ENCODE measurements at regions not wholly inside any gene's neighbourhood (a gene's known extent, or its start where the extent isn't known, plus 50 kb on each side); places are given as distances from the start of the nearest gene placed in this dataset.
A peak's percentile ranks its signal among the peaks of the same experiment; 100 is the strongest.

GRCh38 chr2:207344596-207345394 is 179.0 kb upstream of the KLF7 start (continued):
- TF ChIP-seq STAG1 (CRISPR knock-in tag; IDR thresholded peaks at IDR 0.05; ENCODE audit: borderline replicate concordance) (peak; percentile 34; the same call in 1 of the 2 replicates), SMC3 (conservative IDR thresholded peaks at IDR 0.05; ENCODE audit: insufficient read depth, low read depth, low read length) (peak; percentile 58), RAD21 (CRISPR knock-in tag; conservative IDR thresholded peaks at IDR 0.05 in 1 of 2, IDR thresholded peaks at IDR 0.05 in 1 of 2) (peak; percentile 45 to 82), DEAF1 (CRISPR knock-in tag; IDR thresholded peaks at IDR 0.05) (0 out of 2 replicates have a peak, but pooled peaks have one; percentile 56)

GRCh38 chr2:207351171-207351570 is 178.6 kb upstream of the CREB1 start:
- Histone ChIP-seq H3K27me3 (ENCODE audit: control insufficient read depth in 2 of 2, insufficient read depth in 2 of 2, low read length in 2 of 2) (no peaks in the 10 kb centered on the region), H4K20me1 (replicated peaks; ENCODE audit: control insufficient read depth, insufficient read depth, low read length) (no peaks in the 10 kb centered on the region), H3K9me3 (replicated peaks; ENCODE audit: control insufficient read depth, insufficient read depth, low read depth, low read length) (no peaks in the 10 kb centered on the region), H3K4me1 (replicated peaks in 1 of 2; ENCODE audit: control insufficient read depth in 2 of 2, insufficient read depth in 2 of 2, low read length in 2 of 2) (no peaks in the 10 kb centered on the region; a peak in 2 of 5 replicates), H3K4me3 (no peak overlapping the region), H3K9me1 (ENCODE audit: control insufficient read depth, insufficient read depth, low read length) (no peaks in the 10 kb centered on the region), H3K9ac (ENCODE audit: insufficient read depth in 1 of 2, low read depth in 2 of 2, low read length in 2 of 2) (no peak overlapping the region), H3K27ac (ENCODE audit: extremely low read depth, low read depth, low read length) (no peak overlapping the region), H3K36me3 (ENCODE audit: control insufficient read depth, insufficient read depth, low read length) (no peaks in the 10 kb centered on the region), H2AFZ (ENCODE audit: low read depth, low read length) (no peak overlapping the region), H3K4me2 (ENCODE audit: insufficient read depth, low read length) (no peak overlapping the region), H3K79me2 (ENCODE audit: control insufficient read depth, insufficient read depth, low read length) (no peaks in the 10 kb centered on the region)
- in situ Hi-C loops (cut with MboI), result no loop called here
- intact Hi-C loops (cut with micrococcal nuclease), result no loop called here
- TF ChIP-seq, protein P1, sequence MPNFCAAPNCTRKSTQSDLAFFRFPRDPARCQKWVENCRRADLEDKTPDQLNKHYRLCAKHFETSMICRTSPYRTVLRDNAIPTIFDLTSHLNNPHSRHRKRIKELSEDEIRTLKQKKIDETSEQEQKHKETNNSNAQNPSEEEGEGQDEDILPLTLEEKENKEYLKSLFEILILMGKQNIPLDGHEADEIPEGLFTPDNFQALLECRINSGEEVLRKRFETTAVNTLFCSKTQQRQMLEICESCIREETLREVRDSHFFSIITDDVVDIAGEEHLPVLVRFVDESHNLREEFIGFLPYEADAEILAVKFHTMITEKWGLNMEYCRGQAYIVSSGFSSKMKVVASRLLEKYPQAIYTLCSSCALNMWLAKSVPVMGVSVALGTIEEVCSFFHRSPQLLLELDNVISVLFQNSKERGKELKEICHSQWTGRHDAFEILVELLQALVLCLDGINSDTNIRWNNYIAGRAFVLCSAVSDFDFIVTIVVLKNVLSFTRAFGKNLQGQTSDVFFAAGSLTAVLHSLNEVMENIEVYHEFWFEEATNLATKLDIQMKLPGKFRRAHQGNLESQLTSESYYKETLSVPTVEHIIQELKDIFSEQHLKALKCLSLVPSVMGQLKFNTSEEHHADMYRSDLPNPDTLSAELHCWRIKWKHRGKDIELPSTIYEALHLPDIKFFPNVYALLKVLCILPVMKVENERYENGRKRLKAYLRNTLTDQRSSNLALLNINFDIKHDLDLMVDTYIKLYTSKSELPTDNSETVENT (CRISPR knock-in tag; IDR thresholded peaks at IDR 0.05), result no peak
- no peak for TF ChIP-seq ZBTB2 (IDR thresholded peaks at IDR 0.05)
- no peak for TF ChIP-seq SETDB1 (IDR thresholded peaks at IDR 0.05; ENCODE audit: low read length)
- no peak for TF ChIP-seq FOXM1 (IDR thresholded peaks at IDR 0.05; ENCODE audit: low read depth)
- TF ChIP-seq FOXM1 (CRISPR knock-in tag; IDR thresholded peaks at IDR 0.05; ENCODE audit: low read depth), result no peak
- POLR2A ChIA-PET, result no interaction called here
- DNase-seq (ENCODE audit: extremely low read depth in 1 of 4, low spot score in 3 of 4) (no peak), FAIRE-seq (no peak), ATAC-seq (no peak)
- 60% methylated on average over 1 of the region's 1 CpG for WGBS (ENCODE audit: insufficient coverage, low coverage, missing lambda C conversion rate)
- no TSS peak for BruUV-seq (replicated peaks)
- CTCF ChIA-PET (ENCODE audit: low intra/inter-chr PET ratio), result no interaction called here

Data from K562 (cell line).